ENCODE measurements at regions not wholly inside any gene's neighbourhood (a gene's known extent, or its start where the extent isn't known, plus 50 kb on each side); places are given as distances from the start of the nearest gene placed in this dataset.

GRCh38 chr2:239558661-239559060 lies 157.8 kb upstream of the HDAC4 start:
- DNase-seq (ENCODE audit: low spot score) (no peak), ATAC-seq (no peak)
- Histone ChIP-seq H3K27ac (ENCODE audit: low read depth) (no peak overlapping the region), H3K9me2 (ENCODE audit: insufficient read depth) (no peaks in the 10 kb centered on the region), H3K79me2 (replicated peaks; ENCODE audit: insufficient read depth) (no peaks in the 10 kb centered on the region), H3K27me3 (ENCODE audit: insufficient read depth) (no peaks in the 10 kb centered on the region), H3K4me1 (ENCODE audit: insufficient read depth) (no peaks in the 10 kb centered on the region), H4K20me1 (replicated peaks; ENCODE audit: insufficient read depth) (no peaks in the 10 kb centered on the region; the same call in 1 of the 2 replicates), H3F3A (replicated peaks; ENCODE audit: low read depth) (no peaks in the 10 kb centered on the region), H3K36me3 (ENCODE audit: insufficient read depth) (no peaks in the 10 kb centered on the region), H2AFZ (no peak overlapping the region), H3K4me3 (no peak overlapping the region), H3K4me2 (no peak overlapping the region)
- TF ChIP-seq, protein P1, sequence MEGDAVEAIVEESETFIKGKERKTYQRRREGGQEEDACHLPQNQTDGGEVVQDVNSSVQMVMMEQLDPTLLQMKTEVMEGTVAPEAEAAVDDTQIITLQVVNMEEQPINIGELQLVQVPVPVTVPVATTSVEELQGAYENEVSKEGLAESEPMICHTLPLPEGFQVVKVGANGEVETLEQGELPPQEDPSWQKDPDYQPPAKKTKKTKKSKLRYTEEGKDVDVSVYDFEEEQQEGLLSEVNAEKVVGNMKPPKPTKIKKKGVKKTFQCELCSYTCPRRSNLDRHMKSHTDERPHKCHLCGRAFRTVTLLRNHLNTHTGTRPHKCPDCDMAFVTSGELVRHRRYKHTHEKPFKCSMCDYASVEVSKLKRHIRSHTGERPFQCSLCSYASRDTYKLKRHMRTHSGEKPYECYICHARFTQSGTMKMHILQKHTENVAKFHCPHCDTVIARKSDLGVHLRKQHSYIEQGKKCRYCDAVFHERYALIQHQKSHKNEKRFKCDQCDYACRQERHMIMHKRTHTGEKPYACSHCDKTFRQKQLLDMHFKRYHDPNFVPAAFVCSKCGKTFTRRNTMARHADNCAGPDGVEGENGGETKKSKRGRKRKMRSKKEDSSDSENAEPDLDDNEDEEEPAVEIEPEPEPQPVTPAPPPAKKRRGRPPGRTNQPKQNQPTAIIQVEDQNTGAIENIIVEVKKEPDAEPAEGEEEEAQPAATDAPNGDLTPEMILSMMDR (conservative IDR thresholded peaks at IDR 0.05; ENCODE audit: low read depth in 2 of 2) = no peak
- TF ChIP-seq, protein P2, sequence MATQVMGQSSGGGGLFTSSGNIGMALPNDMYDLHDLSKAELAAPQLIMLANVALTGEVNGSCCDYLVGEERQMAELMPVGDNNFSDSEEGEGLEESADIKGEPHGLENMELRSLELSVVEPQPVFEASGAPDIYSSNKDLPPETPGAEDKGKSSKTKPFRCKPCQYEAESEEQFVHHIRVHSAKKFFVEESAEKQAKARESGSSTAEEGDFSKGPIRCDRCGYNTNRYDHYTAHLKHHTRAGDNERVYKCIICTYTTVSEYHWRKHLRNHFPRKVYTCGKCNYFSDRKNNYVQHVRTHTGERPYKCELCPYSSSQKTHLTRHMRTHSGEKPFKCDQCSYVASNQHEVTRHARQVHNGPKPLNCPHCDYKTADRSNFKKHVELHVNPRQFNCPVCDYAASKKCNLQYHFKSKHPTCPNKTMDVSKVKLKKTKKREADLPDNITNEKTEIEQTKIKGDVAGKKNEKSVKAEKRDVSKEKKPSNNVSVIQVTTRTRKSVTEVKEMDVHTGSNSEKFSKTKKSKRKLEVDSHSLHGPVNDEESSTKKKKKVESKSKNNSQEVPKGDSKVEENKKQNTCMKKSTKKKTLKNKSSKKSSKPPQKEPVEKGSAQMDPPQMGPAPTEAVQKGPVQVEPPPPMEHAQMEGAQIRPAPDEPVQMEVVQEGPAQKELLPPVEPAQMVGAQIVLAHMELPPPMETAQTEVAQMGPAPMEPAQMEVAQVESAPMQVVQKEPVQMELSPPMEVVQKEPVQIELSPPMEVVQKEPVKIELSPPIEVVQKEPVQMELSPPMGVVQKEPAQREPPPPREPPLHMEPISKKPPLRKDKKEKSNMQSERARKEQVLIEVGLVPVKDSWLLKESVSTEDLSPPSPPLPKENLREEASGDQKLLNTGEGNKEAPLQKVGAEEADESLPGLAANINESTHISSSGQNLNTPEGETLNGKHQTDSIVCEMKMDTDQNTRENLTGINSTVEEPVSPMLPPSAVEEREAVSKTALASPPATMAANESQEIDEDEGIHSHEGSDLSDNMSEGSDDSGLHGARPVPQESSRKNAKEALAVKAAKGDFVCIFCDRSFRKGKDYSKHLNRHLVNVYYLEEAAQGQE (IDR thresholded peaks at IDR 0.05; ENCODE audit: unreplicated experiment) = no peak
- TF ChIP-seq POLR2AphosphoS5 (IDR thresholded peaks at IDR 0.05; ENCODE audit: low read depth) (no peak), EZH2 (IDR thresholded peaks at IDR 0.05; ENCODE audit: low read depth, unreplicated experiment) (no peak), ZNF331 (CRISPR knock-in tag; IDR thresholded peaks at IDR 0.05; ENCODE audit: low read depth) (no peak), EZH2phosphoT487 (IDR thresholded peaks at IDR 0.05; ENCODE audit: unreplicated experiment) (no peak), ZNF114 (CRISPR knock-in tag; IDR thresholded peaks at IDR 0.05) (no peak), CREB1 (CRISPR knock-in tag; IDR thresholded peaks at IDR 0.05; ENCODE audit: low read depth) (no peak), JUNB (IDR thresholded peaks at IDR 0.05; ENCODE audit: unreplicated experiment) (no peak), NANOG (IDR thresholded peaks at IDR 0.05; ENCODE audit: borderline replicate concordance) (no peak), STAT1 (IDR thresholded peaks at IDR 0.05; ENCODE audit: unreplicated experiment) (no peak)
- TF ChIP-seq, protein P3, sequence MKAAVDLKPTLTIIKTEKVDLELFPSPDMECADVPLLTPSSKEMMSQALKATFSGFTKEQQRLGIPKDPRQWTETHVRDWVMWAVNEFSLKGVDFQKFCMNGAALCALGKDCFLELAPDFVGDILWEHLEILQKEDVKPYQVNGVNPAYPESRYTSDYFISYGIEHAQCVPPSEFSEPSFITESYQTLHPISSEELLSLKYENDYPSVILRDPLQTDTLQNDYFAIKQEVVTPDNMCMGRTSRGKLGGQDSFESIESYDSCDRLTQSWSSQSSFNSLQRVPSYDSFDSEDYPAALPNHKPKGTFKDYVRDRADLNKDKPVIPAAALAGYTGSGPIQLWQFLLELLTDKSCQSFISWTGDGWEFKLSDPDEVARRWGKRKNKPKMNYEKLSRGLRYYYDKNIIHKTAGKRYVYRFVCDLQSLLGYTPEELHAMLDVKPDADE (IDR thresholded peaks at IDR 0.05) = no peak
- TF ChIP-seq, protein P4, sequence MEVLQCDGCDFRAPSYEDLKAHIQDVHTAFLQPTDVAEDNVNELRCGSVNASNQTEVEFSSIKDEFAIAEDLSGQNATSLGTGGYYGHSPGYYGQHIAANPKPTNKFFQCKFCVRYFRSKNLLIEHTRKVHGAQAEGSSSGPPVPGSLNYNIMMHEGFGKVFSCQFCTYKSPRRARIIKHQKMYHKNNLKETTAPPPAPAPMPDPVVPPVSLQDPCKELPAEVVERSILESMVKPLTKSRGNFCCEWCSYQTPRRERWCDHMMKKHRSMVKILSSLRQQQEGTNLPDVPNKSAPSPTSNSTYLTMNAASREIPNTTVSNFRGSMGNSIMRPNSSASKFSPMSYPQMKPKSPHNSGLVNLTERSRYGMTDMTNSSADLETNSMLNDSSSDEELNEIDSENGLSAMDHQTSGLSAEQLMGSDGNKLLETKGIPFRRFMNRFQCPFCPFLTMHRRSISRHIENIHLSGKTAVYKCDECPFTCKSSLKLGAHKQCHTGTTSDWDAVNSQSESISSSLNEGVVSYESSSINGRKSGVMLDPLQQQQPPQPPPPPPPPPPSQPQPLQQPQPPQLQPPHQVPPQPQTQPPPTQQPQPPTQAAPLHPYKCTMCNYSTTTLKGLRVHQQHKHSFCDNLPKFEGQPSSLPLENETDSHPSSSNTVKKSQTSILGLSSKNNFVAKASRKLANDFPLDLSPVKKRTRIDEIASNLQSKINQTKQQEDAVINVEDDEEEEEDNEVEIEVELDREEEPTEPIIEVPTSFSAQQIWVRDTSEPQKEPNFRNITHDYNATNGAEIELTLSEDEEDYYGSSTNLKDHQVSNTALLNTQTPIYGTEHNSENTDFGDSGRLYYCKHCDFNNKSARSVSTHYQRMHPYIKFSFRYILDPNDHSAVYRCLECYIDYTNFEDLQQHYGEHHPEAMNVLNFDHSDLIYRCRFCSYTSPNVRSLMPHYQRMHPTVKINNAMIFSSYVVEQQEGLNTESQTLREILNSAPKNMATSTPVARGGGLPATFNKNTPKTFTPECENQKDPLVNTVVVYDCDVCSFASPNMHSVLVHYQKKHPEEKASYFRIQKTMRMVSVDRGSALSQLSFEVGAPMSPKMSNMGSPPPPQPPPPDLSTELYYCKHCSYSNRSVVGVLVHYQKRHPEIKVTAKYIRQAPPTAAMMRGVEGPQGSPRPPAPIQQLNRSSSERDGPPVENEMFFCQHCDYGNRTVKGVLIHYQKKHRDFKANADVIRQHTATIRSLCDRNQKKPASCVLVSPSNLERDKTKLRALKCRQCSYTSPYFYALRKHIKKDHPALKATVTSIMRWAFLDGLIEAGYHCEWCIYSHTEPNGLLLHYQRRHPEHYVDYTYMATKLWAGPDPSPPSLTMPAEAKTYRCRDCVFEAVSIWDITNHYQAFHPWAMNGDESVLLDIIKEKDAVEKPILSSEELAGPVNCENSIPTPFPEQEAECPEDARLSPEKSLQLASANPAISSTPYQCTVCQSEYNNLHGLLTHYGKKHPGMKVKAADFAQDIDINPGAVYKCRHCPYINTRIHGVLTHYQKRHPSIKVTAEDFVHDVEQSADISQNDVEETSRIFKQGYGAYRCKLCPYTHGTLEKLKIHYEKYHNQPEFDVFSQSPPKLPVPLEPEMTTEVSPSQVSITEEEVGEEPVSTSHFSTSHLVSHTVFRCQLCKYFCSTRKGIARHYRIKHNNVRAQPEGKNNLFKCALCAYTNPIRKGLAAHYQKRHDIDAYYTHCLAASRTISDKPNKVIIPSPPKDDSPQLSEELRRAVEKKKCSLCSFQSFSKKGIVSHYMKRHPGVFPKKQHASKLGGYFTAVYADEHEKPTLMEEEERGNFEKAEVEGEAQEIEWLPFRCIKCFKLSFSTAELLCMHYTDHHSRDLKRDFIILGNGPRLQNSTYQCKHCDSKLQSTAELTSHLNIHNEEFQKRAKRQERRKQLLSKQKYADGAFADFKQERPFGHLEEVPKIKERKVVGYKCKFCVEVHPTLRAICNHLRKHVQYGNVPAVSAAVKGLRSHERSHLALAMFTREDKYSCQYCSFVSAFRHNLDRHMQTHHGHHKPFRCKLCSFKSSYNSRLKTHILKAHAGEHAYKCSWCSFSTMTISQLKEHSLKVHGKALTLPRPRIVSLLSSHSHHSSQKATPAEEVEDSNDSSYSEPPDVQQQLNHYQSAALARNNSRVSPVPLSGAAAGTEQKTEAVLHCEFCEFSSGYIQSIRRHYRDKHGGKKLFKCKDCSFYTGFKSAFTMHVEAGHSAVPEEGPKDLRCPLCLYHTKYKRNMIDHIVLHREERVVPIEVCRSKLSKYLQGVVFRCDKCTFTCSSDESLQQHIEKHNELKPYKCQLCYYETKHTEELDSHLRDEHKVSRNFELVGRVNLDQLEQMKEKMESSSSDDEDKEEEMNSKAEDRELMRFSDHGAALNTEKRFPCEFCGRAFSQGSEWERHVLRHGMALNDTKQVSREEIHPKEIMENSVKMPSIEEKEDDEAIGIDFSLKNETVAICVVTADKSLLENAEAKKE (CRISPR knock-in tag; IDR thresholded peaks at IDR 0.05) = no peak
- no peaks in the 10 kb centered on the region for H3K36me3 Mint-ChIP-seq (ENCODE audit: low read depth)
- peaks cover 3% of the 10 kb centered on the region for H3K27me3 Mint-ChIP-seq (ENCODE audit: insufficient read depth, low read depth, poor library complexity)
- no peaks in the 10 kb centered on the region for H3K9me3 Mint-ChIP-seq
- no peak overlapping the region for H3K4me3 Mint-ChIP-seq
- H3K27ac Mint-ChIP-seq = no peak overlapping the region
- no peaks in the 10 kb centered on the region for H3K4me1 Mint-ChIP-seq
